ENCODE measurements at regions not wholly inside any gene's neighbourhood (a gene's known extent, or its start where the extent isn't known, plus 50 kb on each side); places are given as distances from the start of the nearest gene placed in this dataset.

DNA sequence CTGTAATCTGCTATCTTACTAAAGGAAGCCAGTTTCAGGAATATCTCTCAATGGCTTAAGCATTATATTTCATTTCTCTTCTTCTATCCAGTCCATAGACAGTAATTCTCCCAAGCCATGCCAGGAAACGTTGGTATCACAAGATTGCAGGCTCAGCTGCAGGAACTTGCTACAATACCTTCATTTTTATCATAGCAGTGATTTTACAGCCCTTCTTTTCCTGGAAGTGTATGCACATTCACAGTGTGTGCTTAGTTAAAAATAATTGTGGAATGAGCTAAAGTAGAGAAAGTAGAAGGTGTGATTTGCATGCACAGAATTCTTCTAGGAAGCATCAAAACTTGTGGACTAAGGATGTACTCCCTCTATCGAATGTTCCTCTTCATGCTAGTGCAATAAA, 647.2 kb upstream of the PTBP2 start:
- no peak overlapping the region for H3K9ac ChIP-seq (ENCODE audit: low read depth, low read length, poor library complexity, severe bottlenecking)
- no peaks in the 10 kb centered on the region for H3K4me1 ChIP-seq (ENCODE audit: insufficient read depth, low read length, poor library complexity, severe bottlenecking)
- no peaks in the 10 kb centered on the region for H4K20me1 ChIP-seq (ENCODE audit: insufficient read depth, low read length, poor library complexity, severe bottlenecking)
- no peaks in the 10 kb centered on the region for H3K27me3 ChIP-seq (ENCODE audit: insufficient read depth, low read length, poor library complexity, severe bottlenecking)
- no peak overlapping the region for H3K4me3 ChIP-seq (ENCODE audit: low read length, poor library complexity, severe bottlenecking)
- no peak overlapping the region for H3K4me2 ChIP-seq (ENCODE audit: low read depth, low read length, poor library complexity, severe bottlenecking)
- no peaks in the 10 kb centered on the region for H3F3A ChIP-seq (ENCODE audit: low read depth)
- H3K36me3 ChIP-seq (ENCODE audit: insufficient read depth, low read length), result no peaks in the 10 kb centered on the region
- no peaks in the 10 kb centered on the region for H3K9me3 ChIP-seq (ENCODE audit: insufficient read depth, low read depth, low read length)
- no peaks in the 10 kb centered on the region for H3K9me2 ChIP-seq (replicated peaks; ENCODE audit: low read depth, low read length)
- TF ChIP-seq, protein P1, sequence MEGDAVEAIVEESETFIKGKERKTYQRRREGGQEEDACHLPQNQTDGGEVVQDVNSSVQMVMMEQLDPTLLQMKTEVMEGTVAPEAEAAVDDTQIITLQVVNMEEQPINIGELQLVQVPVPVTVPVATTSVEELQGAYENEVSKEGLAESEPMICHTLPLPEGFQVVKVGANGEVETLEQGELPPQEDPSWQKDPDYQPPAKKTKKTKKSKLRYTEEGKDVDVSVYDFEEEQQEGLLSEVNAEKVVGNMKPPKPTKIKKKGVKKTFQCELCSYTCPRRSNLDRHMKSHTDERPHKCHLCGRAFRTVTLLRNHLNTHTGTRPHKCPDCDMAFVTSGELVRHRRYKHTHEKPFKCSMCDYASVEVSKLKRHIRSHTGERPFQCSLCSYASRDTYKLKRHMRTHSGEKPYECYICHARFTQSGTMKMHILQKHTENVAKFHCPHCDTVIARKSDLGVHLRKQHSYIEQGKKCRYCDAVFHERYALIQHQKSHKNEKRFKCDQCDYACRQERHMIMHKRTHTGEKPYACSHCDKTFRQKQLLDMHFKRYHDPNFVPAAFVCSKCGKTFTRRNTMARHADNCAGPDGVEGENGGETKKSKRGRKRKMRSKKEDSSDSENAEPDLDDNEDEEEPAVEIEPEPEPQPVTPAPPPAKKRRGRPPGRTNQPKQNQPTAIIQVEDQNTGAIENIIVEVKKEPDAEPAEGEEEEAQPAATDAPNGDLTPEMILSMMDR (conservative IDR thresholded peaks at IDR 0.05; ENCODE audit: low read length), result no peak
- no peak for TF ChIP-seq EZH2phosphoT487 (IDR thresholded peaks at IDR 0.05; ENCODE audit: borderline replicate concordance)
- H2AFZ ChIP-seq (ENCODE audit: low read length), result no peak overlapping the region
- no peaks in the 10 kb centered on the region for H3K79me2 ChIP-seq (ENCODE audit: insufficient read depth, low read length)

DNA sequence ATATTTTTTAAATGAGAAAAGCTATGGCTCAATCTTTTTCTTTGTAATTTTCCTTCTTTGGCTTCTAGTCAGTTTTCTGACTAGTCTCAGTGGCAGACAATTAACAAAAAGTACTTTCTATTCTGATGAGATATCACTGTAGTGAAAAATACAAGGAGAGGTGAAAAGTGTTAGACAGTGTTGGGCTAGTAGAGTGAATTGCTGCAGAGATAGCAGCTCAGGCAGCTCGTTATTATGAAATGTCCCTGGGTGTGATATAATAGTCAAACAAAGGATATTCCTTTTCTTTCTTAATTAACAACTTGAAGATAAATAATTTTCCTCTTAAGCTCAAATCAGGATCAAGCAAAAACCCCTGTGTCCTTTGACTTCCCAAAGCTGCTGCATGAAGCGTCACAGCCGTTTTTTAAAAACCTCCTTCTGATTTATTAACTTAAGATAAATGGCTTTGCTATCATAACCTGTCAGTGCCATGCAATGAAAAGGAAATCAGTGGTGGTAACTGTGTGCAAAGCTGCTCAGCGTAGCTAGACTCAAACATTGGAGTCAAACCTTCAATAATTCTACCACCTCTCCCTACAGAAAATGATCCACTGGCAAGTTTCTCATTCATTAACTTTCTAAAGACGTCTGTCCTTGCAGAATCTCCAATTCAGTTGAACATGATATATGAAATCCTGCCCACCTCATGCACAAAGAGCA, 646.6 kb upstream of the PTBP2 start:
- Histone ChIP-seq H3K9ac (ENCODE audit: low read depth, low read length, poor library complexity, severe bottlenecking) (no peak overlapping the region), H3K4me1 (ENCODE audit: insufficient read depth, low read length, poor library complexity, severe bottlenecking) (no peaks in the 10 kb centered on the region), H3K27me3 (ENCODE audit: insufficient read depth, low read length, poor library complexity, severe bottlenecking) (no peaks in the 10 kb centered on the region), H3K4me3 (ENCODE audit: low read length, poor library complexity, severe bottlenecking) (no peak overlapping the region), H2AFZ (ENCODE audit: low read length) (no peak overlapping the region), H3K9me3 (ENCODE audit: insufficient read depth, low read depth, low read length) (no peaks in the 10 kb centered on the region), H3F3A (ENCODE audit: low read depth) (no peaks in the 10 kb centered on the region), H4K20me1 (ENCODE audit: insufficient read depth, low read length, poor library complexity, severe bottlenecking) (no peaks in the 10 kb centered on the region), H3K4me2 (ENCODE audit: low read depth, low read length, poor library complexity, severe bottlenecking) (no peak overlapping the region), H3K79me2 (ENCODE audit: insufficient read depth, low read length) (no peaks in the 10 kb centered on the region), H3K9me2 (replicated peaks; ENCODE audit: low read depth, low read length) (no peaks in the 10 kb centered on the region), H3K36me3 (ENCODE audit: insufficient read depth, low read length) (no peaks in the 10 kb centered on the region)
- TF ChIP-seq, protein P1 (conservative IDR thresholded peaks at IDR 0.05; ENCODE audit: low read length), result no peak
- no peak for TF ChIP-seq EZH2phosphoT487 (IDR thresholded peaks at IDR 0.05; ENCODE audit: borderline replicate concordance)

DNA sequence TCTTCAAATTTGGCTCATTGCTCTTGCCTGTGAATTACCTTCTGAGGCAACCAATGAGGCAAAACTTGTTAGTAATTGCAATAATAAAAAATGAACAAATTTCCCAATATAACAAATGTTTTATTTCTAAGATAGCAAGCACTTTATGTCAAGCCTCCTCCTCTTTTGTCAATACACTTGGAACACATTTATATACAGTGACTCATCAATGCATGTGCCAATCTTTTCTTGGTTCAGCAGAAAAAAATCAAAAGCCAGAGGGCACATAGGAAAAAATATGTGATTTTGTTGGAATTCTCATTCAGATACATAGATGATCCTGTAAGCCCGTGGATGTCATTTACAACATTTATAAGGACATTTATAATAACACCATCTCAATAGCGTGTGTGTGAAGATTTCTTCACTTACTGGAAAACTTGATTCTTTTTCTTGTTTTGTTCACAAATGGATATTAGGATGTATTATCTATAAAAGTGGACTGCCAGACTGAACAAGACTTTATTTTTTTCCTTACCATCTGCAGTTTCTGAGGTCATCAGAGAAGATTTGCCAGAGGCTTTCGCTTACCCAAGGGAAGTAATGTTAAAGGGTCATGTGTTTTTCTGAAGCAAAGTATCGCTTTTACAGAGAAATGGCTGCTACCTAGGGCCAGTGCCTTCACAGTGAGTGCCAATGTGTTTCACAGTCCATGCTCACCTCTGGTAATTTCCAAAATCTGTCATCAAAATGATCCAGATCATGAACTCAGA, 645.7 kb upstream of the PTBP2 start:
- H3K9me2 ChIP-seq (replicated peaks; ENCODE audit: low read depth, low read length), result no peaks in the 10 kb centered on the region
- no peak overlapping the region for H3K4me2 ChIP-seq (ENCODE audit: low read depth, low read length, poor library complexity, severe bottlenecking)
- H3K4me1 ChIP-seq (ENCODE audit: insufficient read depth, low read length, poor library complexity, severe bottlenecking), result no peaks in the 10 kb centered on the region
- no peaks in the 10 kb centered on the region for H3K36me3 ChIP-seq (ENCODE audit: insufficient read depth, low read length)
- no peak overlapping the region for H3K4me3 ChIP-seq (ENCODE audit: low read length, poor library complexity, severe bottlenecking)
- no peaks in the 10 kb centered on the region for H3K27me3 ChIP-seq (ENCODE audit: insufficient read depth, low read length, poor library complexity, severe bottlenecking)
- no peak overlapping the region for H2AFZ ChIP-seq (ENCODE audit: low read length)
- no peaks in the 10 kb centered on the region for H3K79me2 ChIP-seq (ENCODE audit: insufficient read depth, low read length)
- no peaks in the 10 kb centered on the region for H3K9me3 ChIP-seq (ENCODE audit: insufficient read depth, low read depth, low read length)
- no peaks in the 10 kb centered on the region for H4K20me1 ChIP-seq (ENCODE audit: insufficient read depth, low read length, poor library complexity, severe bottlenecking)
- H3F3A ChIP-seq (ENCODE audit: low read depth), result no peaks in the 10 kb centered on the region
- no peak overlapping the region for H3K9ac ChIP-seq (ENCODE audit: low read depth, low read length, poor library complexity, severe bottlenecking)
- no peak for TF ChIP-seq EZH2phosphoT487 (IDR thresholded peaks at IDR 0.05; ENCODE audit: borderline replicate concordance)
- TF ChIP-seq, protein P1 (conservative IDR thresholded peaks at IDR 0.05; ENCODE audit: low read length), result no peak
